CD4-positive, alpha-beta T cell treated with Interleukin-12 subunit alpha and Interleukin-12 subunit beta, for 1 hour (primary cell): ENCODE measurements at regions not wholly inside any gene's neighbourhood (a gene's known extent, or its start where the extent isn't known, plus 50 kb on each side); places are given as distances from the start of the nearest gene placed in this dataset.
A peak's percentile ranks its signal among the peaks of the same experiment; 100 is the strongest.
"Not testable (repeated sequence)": the region's sequence is repeated elsewhere in the genome, so short reads cannot be mapped to it uniquely, and the experiment has no call there.

Source experiments
- DNase-seq: peaks from one replicate; pipeline ENCODE4 v3.0.0-alpha.2; 2020

DNA sequence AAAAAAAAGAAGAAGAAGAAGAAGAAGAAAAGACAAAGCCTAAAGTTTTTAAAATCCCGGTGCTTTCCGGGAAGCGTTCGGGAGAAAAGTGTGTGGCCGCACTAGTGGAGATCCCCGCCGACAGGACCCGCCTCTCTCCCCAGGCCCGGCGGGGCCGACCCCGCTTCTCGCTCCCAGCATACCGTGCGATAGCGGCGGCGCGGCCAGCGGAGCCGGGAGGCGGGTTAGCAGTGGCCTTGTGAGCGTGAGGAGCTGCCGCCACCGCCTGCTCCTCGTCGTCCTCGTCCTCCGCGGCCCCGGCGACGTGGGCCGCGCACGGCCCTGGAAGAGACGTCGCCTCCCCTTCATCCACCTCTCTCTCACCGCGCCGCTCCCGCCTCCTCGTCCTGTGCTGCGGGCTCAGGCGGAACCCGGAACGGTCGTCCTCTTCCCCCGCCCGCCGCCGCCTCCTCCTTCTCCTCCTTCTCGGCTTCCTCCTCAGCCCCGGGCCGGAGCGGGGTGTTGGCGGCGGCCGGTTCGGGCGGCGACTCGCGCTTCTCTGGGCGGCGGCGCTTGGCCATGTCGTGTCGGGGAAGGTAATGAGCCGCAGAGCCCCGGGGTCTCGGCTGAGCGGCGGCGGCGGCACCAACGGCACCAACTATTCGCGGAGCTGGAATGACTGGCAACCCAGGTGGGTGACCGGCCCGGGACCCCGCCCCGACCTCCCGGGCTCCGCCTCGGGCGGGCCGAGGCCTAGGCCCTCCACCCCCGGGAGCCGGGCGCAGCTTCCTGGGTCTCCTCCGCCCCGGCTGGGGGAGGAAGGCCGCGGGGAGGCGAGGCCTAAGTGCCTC lies 62.6 kb upstream of the CDR2 start:
- DNase-seq = peak; percentile 64

DNA sequence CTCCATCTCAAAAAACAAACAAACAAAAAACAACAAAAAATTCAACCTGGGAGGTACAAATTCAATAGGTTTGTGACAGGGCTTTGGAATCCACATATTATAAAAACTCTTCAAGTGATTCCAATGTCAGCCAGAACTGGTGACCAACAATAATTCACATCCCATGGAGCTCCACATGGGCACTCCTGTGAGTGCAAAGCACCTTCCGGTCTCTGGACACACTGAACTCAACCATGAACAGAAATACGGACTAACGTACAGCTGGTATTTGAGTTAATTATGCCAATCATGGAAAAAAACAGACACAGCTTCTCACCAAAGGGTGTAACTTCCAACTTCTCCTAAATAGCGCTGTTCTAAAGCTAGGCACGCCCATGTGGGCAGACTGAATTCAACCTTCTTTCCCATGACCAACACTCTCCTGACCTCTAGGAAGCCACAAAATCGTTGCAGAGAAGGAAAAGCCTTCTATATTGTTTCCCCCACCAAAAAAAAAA lies 62.0 kb upstream of the CDR2 start:
- not testable (repeated sequence) for DNase-seq

DNA sequence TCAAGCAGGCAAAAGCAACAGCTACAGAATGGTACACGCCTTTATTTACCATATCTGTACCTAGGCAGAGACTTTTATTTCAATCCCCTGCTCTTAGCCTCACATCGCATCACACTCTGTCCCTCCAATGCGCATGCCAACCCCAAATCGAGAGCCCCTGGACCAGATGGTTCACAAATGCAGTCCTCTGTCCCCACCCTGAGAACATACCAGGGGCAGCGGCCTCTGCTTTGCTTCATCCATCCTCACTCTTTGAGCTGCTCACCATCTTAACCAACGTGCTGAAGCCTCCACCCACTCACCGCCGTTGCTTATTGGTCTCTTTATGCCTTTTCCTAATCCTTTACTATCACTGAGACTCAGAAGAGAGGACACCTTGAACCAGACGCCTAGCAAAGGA lies 56.9 kb upstream of the CDR2 start:
- DNase-seq = not testable (repeated sequence)

DNA sequence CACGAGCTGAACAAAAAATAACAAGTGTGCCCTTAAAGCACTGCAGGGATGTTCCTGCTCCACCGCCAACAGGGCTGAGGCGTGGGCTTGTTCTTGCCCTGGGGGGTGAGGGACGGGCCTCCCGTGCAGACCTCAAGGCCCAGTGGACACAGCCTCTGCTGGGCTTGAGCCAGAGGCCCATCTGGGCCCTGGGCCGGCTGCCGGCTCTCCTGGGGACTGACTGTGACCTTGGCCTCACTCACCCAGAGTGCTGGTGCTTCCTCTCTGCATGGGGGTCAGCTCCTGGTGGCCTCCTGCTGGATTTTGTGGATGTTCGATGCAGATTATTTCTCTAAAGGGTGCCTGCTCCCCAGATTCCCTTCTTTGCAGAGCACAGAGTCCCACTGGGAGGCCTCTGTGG lies 54.2 kb upstream of the CDR2 start:
- DNase-seq = no peak

DNA sequence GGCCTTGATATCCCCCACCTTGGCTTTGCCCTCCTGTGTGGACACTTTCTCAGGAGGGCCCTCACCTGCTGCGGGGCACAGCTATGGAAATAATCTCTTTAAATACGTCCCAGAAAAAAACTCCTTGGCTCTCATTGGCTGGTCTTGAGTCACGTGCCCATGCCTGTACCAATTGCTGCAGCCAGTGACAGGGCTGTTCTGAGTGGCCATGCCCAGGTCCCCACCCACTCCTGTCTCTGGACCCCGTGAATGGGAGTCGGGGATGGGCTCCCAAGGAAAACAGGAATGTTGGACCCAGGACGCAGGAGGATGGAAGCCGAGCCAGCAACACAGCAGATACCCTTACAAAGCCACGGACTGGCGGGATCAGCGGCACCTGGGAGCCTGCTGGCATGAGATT lies 53.1 kb upstream of the CDR2 start:
- no peak for DNase-seq

DNA sequence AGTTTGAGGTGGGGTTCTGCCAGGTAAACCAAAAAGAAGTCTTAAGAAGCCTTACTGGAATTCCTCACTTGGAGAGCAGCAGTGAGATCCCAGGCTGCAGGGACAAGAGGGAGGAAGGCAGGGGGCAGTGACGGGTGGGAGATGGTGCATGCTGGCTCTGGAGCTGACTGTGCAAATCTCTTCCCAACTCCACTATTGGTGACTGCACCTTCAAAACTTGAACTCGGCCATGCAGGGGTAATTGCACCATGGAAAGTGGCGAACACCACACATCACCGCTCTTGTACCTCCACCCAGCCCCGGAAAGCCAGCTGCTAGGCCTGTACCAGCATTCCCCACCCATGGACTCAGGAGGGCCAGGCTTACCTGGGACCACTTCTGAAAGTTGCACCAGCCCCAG lies 51.4 kb upstream of the CDR2 start:
- no peak for DNase-seq

DNA sequence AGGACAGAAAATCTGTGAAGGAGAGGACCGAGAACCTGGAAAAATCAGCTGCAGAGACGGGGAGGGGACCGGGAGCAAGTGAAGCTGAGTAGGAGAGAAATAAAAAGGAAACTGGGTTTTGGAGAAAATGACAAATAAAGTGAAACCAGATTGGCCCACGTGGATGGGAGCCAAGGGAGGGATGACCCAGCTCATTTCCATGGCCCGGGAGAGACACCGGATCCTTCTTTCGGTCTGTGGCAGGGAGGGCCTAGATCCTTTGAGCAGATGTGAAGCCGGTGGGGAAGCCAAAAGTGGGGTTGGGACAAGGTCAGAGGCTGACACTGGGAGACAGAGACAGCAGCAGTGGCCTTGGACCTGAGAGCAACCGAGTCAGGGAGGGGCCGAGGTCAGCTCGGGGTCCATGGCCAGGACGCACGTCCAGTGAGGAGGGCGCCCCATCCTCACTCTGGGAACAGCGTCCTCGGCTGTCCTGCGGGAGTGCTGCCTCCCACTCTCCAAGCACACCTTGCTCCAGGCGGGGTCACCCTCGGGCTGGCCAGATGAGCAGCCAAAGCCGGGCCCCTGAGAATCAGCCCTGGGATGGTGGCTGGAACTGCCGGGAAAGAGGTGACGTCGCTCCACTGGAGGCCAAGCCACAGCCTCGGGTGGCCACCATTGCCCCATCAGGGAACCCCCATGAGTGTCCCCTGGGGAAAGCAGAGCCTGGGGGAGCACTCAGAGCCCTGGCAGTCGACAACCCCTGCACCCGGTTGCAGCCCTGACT lies 50.8 kb upstream of the CDR2 start:
- DNase-seq = no peak

DNA sequence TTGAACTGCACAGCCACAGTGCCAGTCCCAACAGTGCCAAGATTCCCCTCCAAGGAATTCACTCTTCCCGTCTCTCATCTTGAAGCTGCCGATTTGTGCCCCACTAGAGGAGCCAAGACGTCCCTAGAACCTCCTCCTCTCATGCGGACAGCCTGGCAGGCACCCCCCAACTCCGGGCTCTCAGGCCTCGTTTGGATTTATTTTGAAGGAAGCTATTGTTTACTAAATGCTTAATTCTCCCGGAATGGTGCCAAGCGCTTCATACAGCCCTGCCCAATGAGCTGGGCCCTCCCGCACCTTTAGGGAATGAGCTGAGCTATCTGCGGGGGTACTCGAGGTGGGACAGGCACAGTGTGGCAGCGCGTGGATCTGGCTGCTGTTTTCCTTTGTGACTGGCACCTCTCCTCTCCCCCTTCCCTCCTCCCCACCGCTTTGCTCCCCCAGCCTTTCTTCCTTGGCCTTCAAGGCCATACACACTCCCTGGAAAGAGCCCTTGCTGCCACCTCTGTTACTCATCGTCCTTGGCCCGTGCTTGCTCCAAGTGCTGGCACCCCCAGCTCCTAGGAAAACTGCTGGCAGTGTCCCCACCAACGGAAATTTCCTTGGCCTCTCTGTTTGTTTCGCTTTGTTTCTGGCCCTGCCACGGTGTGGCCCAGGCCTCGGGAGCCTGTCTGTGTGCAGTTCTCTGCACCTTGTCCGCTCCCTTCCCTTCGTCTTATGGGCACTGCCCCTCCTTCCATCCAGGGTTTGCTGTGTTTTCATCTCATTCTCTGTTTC lies 49.9 kb upstream of the CDR2 start:
- no peak for DNase-seq
